Activated naive CD8-positive, alpha-beta T cell (primary cell): ENCODE measurements at regions not wholly inside any gene's neighbourhood (a gene's known extent, or its start where the extent isn't known, plus 50 kb on each side); places are given as distances from the start of the nearest gene placed in this dataset.

ENCODE experiments used
- H3K27ac Mint-ChIP-seq: one replicate; pipeline ENCODE4 v1.8.0; 2021; ENCODE audit warnings: mixed read lengths
- H3K27me3 Mint-ChIP-seq: one replicate; pipeline ENCODE4 v1.8.0; 2021; ENCODE audit warnings: mixed read lengths
- H3K36me3 Mint-ChIP-seq: one replicate; pipeline ENCODE4 v1.8.0; 2021; ENCODE audit warnings: mixed read lengths
- H3K4me1 Mint-ChIP-seq: one replicate; pipeline ENCODE4 v1.8.0; 2021; ENCODE audit warnings: low read depth, mixed read lengths
- H3K4me3 Mint-ChIP-seq: one replicate; pipeline ENCODE4 v1.8.0; 2021; ENCODE audit warnings: mild to moderate bottlenecking, mixed read lengths
- H3K9me3 Mint-ChIP-seq: one replicate; pipeline ENCODE4 v1.8.0; 2021; ENCODE audit warnings: low read depth, mixed read lengths

DNA sequence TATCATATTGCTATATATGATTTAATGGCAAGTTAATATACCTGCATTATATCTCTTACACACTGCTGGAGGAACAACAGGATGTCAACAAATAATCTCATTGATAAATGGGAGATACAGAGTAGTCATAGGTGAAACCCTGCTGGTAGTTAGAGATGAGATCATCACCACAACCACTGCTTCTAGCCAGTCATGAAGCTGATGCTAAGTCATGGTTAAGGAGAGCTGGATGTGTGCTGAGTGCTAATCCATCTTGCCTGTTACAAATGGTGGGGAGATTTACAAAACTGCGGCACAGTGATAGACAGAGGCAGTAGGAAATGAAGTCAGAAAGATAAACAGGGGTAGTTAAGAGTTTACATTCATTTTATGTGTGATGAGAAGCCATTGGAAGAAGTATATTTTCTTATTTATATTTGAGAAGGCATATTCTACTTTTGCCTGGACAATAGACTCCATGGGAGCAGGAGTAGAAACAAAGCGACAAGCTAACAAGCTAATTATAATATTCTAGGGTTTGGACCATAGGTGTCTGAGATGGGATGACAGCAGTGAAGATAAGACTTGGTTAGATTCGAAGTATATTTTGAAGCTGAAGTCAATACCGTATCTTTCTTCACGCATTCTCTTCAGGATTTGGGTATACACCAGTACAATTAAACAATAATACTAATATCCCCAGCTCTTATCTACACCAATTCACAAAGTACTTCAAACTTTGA, 78.0 kb upstream of the TRPC4 start:
- Mint-ChIP-seq H3K36me3 (no peaks in the 10 kb centered on the region), H3K27me3 (no peaks in the 10 kb centered on the region), H3K4me1 (no peaks in the 10 kb centered on the region), H3K9me3 (peaks cover 3% of the 10 kb centered on the region), H3K27ac (no peak overlapping the region), H3K4me3 (no peak overlapping the region)

GRCh38 chr13:37945651-37946575, 76.3 kb upstream of the TRPC4 start:
- Mint-ChIP-seq H3K27ac (no peak overlapping the region), H3K27me3 (no peaks in the 10 kb centered on the region), H3K9me3 (peaks cover 3% of the 10 kb centered on the region), H3K36me3 (no peaks in the 10 kb centered on the region), H3K4me1 (no peaks in the 10 kb centered on the region), H3K4me3 (no peak overlapping the region)

DNA sequence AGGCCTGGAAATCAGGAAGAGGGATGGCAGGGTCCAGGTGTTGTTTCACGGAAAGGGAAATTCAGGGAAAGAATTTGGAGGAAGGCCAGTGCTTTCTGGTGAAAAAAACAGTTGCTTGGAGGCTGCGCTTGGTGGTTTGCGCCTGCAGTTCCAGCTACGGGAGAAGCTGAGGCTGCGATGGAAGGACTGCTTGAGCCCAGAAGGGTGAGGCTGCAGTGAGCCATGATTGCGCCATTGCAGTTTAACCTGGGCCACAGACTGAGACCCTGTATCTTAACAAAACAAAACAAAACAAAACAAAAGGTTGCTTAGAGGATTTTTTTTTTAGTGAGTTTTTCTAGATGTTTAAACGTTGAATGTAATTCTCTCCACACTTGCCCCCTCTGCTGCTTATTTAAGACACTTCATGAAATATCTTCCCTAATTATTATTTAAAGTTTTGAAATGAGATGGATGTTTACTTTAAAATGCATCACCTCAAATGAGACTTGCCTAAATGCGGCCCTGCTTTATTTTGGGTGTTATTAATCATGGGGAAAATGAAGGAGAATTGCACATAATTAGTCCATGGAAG, 75.4 kb upstream of the TRPC4 start:
- peaks cover 3% of the 10 kb centered on the region for H3K9me3 Mint-ChIP-seq
- H3K27ac Mint-ChIP-seq: no peak overlapping the region
- no peaks in the 10 kb centered on the region for H3K36me3 Mint-ChIP-seq
- H3K4me3 Mint-ChIP-seq: no peak overlapping the region
- H3K4me1 Mint-ChIP-seq: no peaks in the 10 kb centered on the region
- no peaks in the 10 kb centered on the region for H3K27me3 Mint-ChIP-seq

GRCh38 chr13:37944081-37944868, 74.7 kb upstream of the TRPC4 start:
- Mint-ChIP-seq H3K4me3 (no peak overlapping the region), H3K36me3 (no peaks in the 10 kb centered on the region), H3K27ac (no peak overlapping the region), H3K27me3 (no peaks in the 10 kb centered on the region), H3K9me3 (peaks cover under 1% of the 10 kb centered on the region), H3K4me1 (no peaks in the 10 kb centered on the region)

- Mint-ChIP-seq H3K36me3 (no peaks in the 10 kb centered on the region), H3K27me3 (no peaks in the 10 kb centered on the region), H3K4me1 (no peaks in the 10 kb centered on the region), H3K4me3 (no peak overlapping the region), H3K27ac (no peak overlapping the region), H3K9me3 (no peaks in the 10 kb centered on the region)
These were observed 73.4 kb upstream of the TRPC4 start for GRCh38 chr13:37942929-37943328.

- no peak overlapping the region for H3K4me3 Mint-ChIP-seq
- no peak overlapping the region for H3K27ac Mint-ChIP-seq
- peaks cover 3% of the 10 kb centered on the region for H3K9me3 Mint-ChIP-seq
- H3K27me3 Mint-ChIP-seq: no peaks in the 10 kb centered on the region
- no peaks in the 10 kb centered on the region for H3K36me3 Mint-ChIP-seq
- H3K4me1 Mint-ChIP-seq: no peaks in the 10 kb centered on the region
These were observed 65.0 kb upstream of the TRPC4 start for GRCh38 chr13:37934339-37935191.

- Mint-ChIP-seq H3K4me1 (no peaks in the 10 kb centered on the region), H3K9me3 (no peaks in the 10 kb centered on the region), H3K4me3 (no peak overlapping the region), H3K27me3 (no peaks in the 10 kb centered on the region), H3K36me3 (no peaks in the 10 kb centered on the region), H3K27ac (no peak overlapping the region)
These were observed 59.7 kb upstream of the TRPC4 start for GRCh38 chr13:37929308-37929707.

DNA sequence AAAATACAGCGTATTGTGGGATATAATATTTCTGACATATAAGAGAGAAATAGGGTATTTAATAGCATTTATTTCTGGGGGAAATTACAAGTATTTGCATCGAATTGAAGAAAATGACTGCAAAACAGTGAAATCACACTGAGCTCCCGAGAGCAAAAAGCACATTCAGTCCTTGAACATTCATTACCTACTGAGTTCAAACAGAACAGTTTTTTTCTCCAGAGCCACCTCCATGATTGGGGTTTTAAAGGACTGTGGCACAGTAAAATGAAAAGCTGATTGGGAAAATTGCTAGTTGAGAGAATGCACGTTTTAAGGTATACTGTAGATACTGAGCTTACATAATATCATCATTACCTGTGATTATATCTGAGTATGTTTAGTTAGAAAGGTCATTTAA, 58.0 kb upstream of the TRPC4 start:
- H3K27me3 Mint-ChIP-seq: no peaks in the 10 kb centered on the region
- no peaks in the 10 kb centered on the region for H3K9me3 Mint-ChIP-seq
- H3K36me3 Mint-ChIP-seq: no peaks in the 10 kb centered on the region
- H3K27ac Mint-ChIP-seq: no peak overlapping the region
- H3K4me3 Mint-ChIP-seq: no peak overlapping the region
- no peaks in the 10 kb centered on the region for H3K4me1 Mint-ChIP-seq

GRCh38 chr13:37925878-37926473, 56.4 kb upstream of the TRPC4 start:
- no peak overlapping the region for H3K27ac Mint-ChIP-seq
- H3K4me1 Mint-ChIP-seq: no peaks in the 10 kb centered on the region
- H3K36me3 Mint-ChIP-seq: no peaks in the 10 kb centered on the region
- H3K27me3 Mint-ChIP-seq: no peaks in the 10 kb centered on the region
- H3K4me3 Mint-ChIP-seq: no peak overlapping the region
- H3K9me3 Mint-ChIP-seq: no peaks in the 10 kb centered on the region

- Mint-ChIP-seq H3K9me3 (no peaks in the 10 kb centered on the region), H3K36me3 (no peaks in the 10 kb centered on the region), H3K27me3 (no peaks in the 10 kb centered on the region), H3K4me3 (no peak overlapping the region), H3K27ac (no peak overlapping the region), H3K4me1 (no peaks in the 10 kb centered on the region)
These were observed 53.7 kb upstream of the TRPC4 start for GRCh38 chr13:37923236-37923635.

- no peak overlapping the region for H3K27ac Mint-ChIP-seq
- no peaks in the 10 kb centered on the region for H3K36me3 Mint-ChIP-seq
- H3K4me1 Mint-ChIP-seq: no peaks in the 10 kb centered on the region
- no peaks in the 10 kb centered on the region for H3K27me3 Mint-ChIP-seq
- H3K9me3 Mint-ChIP-seq: no peaks in the 10 kb centered on the region
- H3K4me3 Mint-ChIP-seq: no peak overlapping the region
These were observed 49.8 kb upstream of the TRPC4 start for GRCh38 chr13:37919329-37919880.
